ENCODE measurements at regions not wholly inside any gene's neighbourhood (a gene's known extent, or its start where the extent isn't known, plus 50 kb on each side); places are given as distances from the start of the nearest gene placed in this dataset.

GRCh38 chr17:81345228-81346089, 49.8 kb upstream of the BAHCC1 start:
- no peaks in the 10 kb centered on the region for H3K27me3 ChIP-seq (ENCODE audit: control insufficient read depth in 2 of 2, insufficient read depth in 2 of 2, low read length in 2 of 2)
- H3K4me3 ChIP-seq (ENCODE audit: low read length in 2 of 2), result peak overlapping the region; percentile 83 to 91
- peak overlapping the region; percentile 87 to 92 for H3K9ac ChIP-seq (ENCODE audit: low read depth in 1 of 2, low read length in 2 of 2)
- H3K4me1 ChIP-seq (ENCODE audit: control insufficient read depth in 2 of 2, insufficient read depth in 2 of 2, low read length in 2 of 2), result peaks cover 29 to 31% of the 10 kb centered on the region in 2 donors
- peak overlapping the region; percentile 97 for H3K27ac ChIP-seq (ENCODE audit: low read depth in 2 of 2, low read length in 2 of 2)
- H3K9me3 ChIP-seq (ENCODE audit: control insufficient read depth in 2 of 2, low read length in 2 of 2), result no peaks in the 10 kb centered on the region
- no peaks in the 10 kb centered on the region for H3K36me3 ChIP-seq (ENCODE audit: control insufficient read depth in 2 of 2, insufficient read depth in 2 of 2, low read length in 2 of 2)
